ENCODE measurements at regions not wholly inside any gene's neighbourhood (a gene's known extent, or its start where the extent isn't known, plus 50 kb on each side); places are given as distances from the start of the nearest gene placed in this dataset.

DNA sequence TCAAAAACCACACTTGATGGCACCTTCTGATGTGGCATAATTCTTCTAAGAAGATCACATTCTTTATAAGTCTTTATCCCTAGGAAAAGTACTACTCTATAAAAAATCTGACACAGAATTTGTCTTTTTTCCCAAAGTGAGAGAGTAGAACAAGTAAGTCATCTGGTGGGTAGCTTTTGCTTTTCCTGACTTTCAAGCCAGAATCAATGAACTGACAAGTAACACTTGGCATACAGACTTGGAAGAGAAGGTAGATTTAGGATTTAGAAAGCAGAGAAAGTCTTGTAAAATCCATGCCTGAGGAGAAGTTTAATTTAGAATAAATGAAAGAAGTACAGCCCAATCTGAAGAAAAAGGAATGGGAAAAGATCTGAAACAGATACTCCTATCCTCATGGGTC, 66.6 kb upstream of the TUSC7 start:
- ChIA-PET POLR2A (no interaction called here), CTCF (interaction anchor here (1.1 kb wide), 1 partner anchor 15 kb away, joined by 3 read pairs; no protein-coding TSS in a partner anchor)
- H3K4me3 ChIP-seq (ENCODE audit: low read depth in 2 of 2, low read length in 1 of 2), result no peak overlapping the region
- TF ChIP-seq EZH2phosphoT487 (IDR thresholded peaks at IDR 0.05; ENCODE audit: borderline replicate concordance, low read depth) (no peak), RCOR1 (IDR thresholded peaks at IDR 0.05; ENCODE audit: low read length) (no peak)
- no peaks in the 10 kb centered on the region for H3K27me3 ChIP-seq (ENCODE audit: insufficient read depth)
- H3K27ac ChIP-seq (ENCODE audit: low read depth in 2 of 2, low read length in 1 of 2), result no peak overlapping the region
- H3F3A ChIP-seq (replicated peaks; ENCODE audit: insufficient read depth), result no peaks in the 10 kb centered on the region
- no peak overlapping the region for H2AFZ ChIP-seq (ENCODE audit: low read depth)
- no peak for DNase-seq
- no peaks in the 10 kb centered on the region for H3K4me1 ChIP-seq (ENCODE audit: control insufficient read depth in 1 of 2, insufficient read depth in 2 of 2, low read depth in 1 of 2, low read length in 1 of 2)
- H4K20me1 ChIP-seq (ENCODE audit: insufficient read depth), result no peaks in the 10 kb centered on the region
- H3K9me2 ChIP-seq, result no peaks in the 10 kb centered on the region
- no peaks in the 10 kb centered on the region for H3K36me3 ChIP-seq (replicated peaks in 1 of 2; ENCODE audit: control insufficient read depth in 1 of 2, insufficient read depth in 2 of 2, low read length in 1 of 2)
- no peak overlapping the region for H3K4me2 ChIP-seq
- no peaks in the 10 kb centered on the region for H3K79me2 ChIP-seq (ENCODE audit: insufficient read depth)
- no peaks in the 10 kb centered on the region for H3K9me3 ChIP-seq
- H3K9ac ChIP-seq, result no peak overlapping the region

DNA sequence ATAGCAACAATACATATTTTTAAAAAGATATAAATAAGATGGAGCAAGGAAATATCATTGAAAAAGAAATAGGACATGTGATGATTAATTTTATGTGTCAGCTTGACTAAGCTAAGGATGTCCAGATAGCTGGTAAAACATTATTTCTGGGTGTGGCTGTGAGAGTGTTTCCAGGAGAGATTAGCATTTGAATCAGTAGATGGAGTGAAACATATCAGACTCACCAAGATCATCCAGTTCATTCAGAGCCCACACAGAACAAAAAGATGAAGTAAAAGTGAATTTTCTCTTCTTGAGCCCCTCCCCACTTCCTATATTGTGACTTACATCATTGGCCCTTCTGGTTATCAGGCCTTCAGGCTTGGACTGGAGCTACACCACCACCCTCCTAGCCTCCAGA, 61.6 kb upstream of the TUSC7 start:
- no peaks in the 10 kb centered on the region for H3K79me2 ChIP-seq (ENCODE audit: insufficient read depth)
- no peaks in the 10 kb centered on the region for H4K20me1 ChIP-seq (ENCODE audit: insufficient read depth)
- H3K27ac ChIP-seq (ENCODE audit: low read depth in 2 of 2, low read length in 1 of 2), result no peak overlapping the region
- no peaks in the 10 kb centered on the region for H3K27me3 ChIP-seq (ENCODE audit: insufficient read depth)
- H3K4me2 ChIP-seq, result no peak overlapping the region
- H3F3A ChIP-seq (replicated peaks; ENCODE audit: insufficient read depth), result no peaks in the 10 kb centered on the region
- no peak for TF ChIP-seq RCOR1 (IDR thresholded peaks at IDR 0.05; ENCODE audit: low read length)
- no peak for TF ChIP-seq GABPA (IDR thresholded peaks at IDR 0.05; ENCODE audit: low read depth)
- no peak for TF ChIP-seq ZBTB33 (IDR thresholded peaks at IDR 0.05; ENCODE audit: borderline replicate concordance, low read depth)
- no peak for TF ChIP-seq TEAD4 (IDR thresholded peaks at IDR 0.05; ENCODE audit: borderline replicate concordance, insufficient read depth)
- TF ChIP-seq TCF12 (IDR thresholded peaks at IDR 0.05), result no peak
- TF ChIP-seq, protein P1, sequence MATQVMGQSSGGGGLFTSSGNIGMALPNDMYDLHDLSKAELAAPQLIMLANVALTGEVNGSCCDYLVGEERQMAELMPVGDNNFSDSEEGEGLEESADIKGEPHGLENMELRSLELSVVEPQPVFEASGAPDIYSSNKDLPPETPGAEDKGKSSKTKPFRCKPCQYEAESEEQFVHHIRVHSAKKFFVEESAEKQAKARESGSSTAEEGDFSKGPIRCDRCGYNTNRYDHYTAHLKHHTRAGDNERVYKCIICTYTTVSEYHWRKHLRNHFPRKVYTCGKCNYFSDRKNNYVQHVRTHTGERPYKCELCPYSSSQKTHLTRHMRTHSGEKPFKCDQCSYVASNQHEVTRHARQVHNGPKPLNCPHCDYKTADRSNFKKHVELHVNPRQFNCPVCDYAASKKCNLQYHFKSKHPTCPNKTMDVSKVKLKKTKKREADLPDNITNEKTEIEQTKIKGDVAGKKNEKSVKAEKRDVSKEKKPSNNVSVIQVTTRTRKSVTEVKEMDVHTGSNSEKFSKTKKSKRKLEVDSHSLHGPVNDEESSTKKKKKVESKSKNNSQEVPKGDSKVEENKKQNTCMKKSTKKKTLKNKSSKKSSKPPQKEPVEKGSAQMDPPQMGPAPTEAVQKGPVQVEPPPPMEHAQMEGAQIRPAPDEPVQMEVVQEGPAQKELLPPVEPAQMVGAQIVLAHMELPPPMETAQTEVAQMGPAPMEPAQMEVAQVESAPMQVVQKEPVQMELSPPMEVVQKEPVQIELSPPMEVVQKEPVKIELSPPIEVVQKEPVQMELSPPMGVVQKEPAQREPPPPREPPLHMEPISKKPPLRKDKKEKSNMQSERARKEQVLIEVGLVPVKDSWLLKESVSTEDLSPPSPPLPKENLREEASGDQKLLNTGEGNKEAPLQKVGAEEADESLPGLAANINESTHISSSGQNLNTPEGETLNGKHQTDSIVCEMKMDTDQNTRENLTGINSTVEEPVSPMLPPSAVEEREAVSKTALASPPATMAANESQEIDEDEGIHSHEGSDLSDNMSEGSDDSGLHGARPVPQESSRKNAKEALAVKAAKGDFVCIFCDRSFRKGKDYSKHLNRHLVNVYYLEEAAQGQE (IDR thresholded peaks at IDR 0.05; ENCODE audit: low read depth, low read length), result no peak
- TF ChIP-seq EP300 (IDR thresholded peaks at IDR 0.05; ENCODE audit: borderline replicate concordance in 1 of 2, low read depth in 1 of 2, low read length in 1 of 2), result no peak
- TF ChIP-seq, protein P2, sequence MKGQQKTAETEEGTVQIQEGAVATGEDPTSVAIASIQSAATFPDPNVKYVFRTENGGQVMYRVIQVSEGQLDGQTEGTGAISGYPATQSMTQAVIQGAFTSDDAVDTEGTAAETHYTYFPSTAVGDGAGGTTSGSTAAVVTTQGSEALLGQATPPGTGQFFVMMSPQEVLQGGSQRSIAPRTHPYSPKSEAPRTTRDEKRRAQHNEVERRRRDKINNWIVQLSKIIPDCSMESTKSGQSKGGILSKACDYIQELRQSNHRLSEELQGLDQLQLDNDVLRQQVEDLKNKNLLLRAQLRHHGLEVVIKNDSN (IDR thresholded peaks at IDR 0.05; ENCODE audit: borderline replicate concordance, low read depth), result no peak
- TF ChIP-seq RXRA (IDR thresholded peaks at IDR 0.05; ENCODE audit: borderline replicate concordance, low read depth), result no peak
- TF ChIP-seq MEF2A (IDR thresholded peaks at IDR 0.05; ENCODE audit: borderline replicate concordance, low read depth), result no peak
- no peak for TF ChIP-seq FOXM1 (IDR thresholded peaks at IDR 0.05; ENCODE audit: low read depth)
- no peak for TF ChIP-seq FOXJ3 (CRISPR knock-in tag; IDR thresholded peaks at IDR 0.05)
- TF ChIP-seq, protein P3, sequence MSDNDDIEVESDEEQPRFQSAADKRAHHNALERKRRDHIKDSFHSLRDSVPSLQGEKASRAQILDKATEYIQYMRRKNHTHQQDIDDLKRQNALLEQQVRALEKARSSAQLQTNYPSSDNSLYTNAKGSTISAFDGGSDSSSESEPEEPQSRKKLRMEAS (IDR thresholded peaks at IDR 0.05; ENCODE audit: low read depth), result no peak
- no peak for TF ChIP-seq CTCF (IDR thresholded peaks at IDR 0.05)
- H3K36me3 ChIP-seq (replicated peaks in 1 of 2; ENCODE audit: control insufficient read depth in 1 of 2, insufficient read depth in 2 of 2, low read length in 1 of 2), result no peaks in the 10 kb centered on the region
- POLR2A ChIA-PET, result no interaction called here
- no peaks in the 10 kb centered on the region for H3K9me2 ChIP-seq
- CTCF ChIA-PET, result no interaction called here
- no peak overlapping the region for H3K9ac ChIP-seq
- H3K4me1 ChIP-seq (ENCODE audit: control insufficient read depth in 1 of 2, insufficient read depth in 2 of 2, low read depth in 1 of 2, low read length in 1 of 2), result no peaks in the 10 kb centered on the region
- H3K9me3 ChIP-seq, result no peaks in the 10 kb centered on the region
- H2AFZ ChIP-seq (ENCODE audit: low read depth), result no peak overlapping the region
- H3K4me3 ChIP-seq (ENCODE audit: low read depth in 2 of 2, low read length in 1 of 2), result no peak overlapping the region
- no peak for DNase-seq

All from SK-N-SH (cell line).